Stomach (tissue), 4 donors: ENCODE measurements at regions not wholly inside any gene's neighbourhood (a gene's known extent, or its start where the extent isn't known, plus 50 kb on each side); places are given as distances from the start of the nearest gene placed in this dataset.

Experiments
- EP300 ChIP-seq: sonication (generic); formaldehyde crosslinking; IDR thresholded peaks from one replicate; pipeline ENCODE4 v1.6.1; 2017; ENCODE audit warnings: antibody characterized with exemption
- POLR2AphosphoS5 ChIP-seq, 3 donors: sonication (generic); formaldehyde crosslinking; IDR thresholded peaks; one replicate each; pipeline ENCODE4 v1.6.1; 2016; ENCODE audit warnings: antibody characterized with exemption in 3 of 3
- TF ChIP-seq, protein P1 (sequence below), 7 experiments: fragments of 450-650 bp in 4 of 7; fragments of 200-600 bp in 3 of 7; sonication (generic) in 3 of 7; IDR thresholded peaks; one replicate each; pipeline ENCODE4 v1.5.1; 2016 to 2019; ENCODE audit warnings: antibody characterized with exemption in 7 of 7, control low read depth in 2 of 7, mild to moderate bottlenecking in 1 of 7

DNA sequence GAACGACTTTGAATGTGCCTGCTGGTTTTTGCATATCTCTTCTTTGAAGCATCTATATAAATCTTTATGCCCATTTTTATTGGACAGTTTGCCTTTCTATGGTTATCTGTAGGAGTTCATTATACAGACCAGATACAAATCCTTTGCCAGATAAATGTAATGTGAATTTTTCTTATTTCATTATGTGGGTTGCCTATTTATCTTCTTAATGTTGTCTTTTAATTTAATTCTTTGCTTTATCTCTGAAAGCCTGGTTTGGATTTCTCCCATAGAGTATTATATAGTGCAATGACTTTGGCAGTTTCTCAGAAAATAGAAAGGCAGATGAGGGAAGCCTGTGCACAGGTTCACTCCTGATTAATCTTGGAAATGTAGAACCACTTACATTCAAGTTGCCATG, 1025.1 kb downstream of the GRM8 start:
- no peak for TF ChIP-seq EP300
- TF ChIP-seq, protein P1, sequence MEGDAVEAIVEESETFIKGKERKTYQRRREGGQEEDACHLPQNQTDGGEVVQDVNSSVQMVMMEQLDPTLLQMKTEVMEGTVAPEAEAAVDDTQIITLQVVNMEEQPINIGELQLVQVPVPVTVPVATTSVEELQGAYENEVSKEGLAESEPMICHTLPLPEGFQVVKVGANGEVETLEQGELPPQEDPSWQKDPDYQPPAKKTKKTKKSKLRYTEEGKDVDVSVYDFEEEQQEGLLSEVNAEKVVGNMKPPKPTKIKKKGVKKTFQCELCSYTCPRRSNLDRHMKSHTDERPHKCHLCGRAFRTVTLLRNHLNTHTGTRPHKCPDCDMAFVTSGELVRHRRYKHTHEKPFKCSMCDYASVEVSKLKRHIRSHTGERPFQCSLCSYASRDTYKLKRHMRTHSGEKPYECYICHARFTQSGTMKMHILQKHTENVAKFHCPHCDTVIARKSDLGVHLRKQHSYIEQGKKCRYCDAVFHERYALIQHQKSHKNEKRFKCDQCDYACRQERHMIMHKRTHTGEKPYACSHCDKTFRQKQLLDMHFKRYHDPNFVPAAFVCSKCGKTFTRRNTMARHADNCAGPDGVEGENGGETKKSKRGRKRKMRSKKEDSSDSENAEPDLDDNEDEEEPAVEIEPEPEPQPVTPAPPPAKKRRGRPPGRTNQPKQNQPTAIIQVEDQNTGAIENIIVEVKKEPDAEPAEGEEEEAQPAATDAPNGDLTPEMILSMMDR (IDR thresholded peaks at IDR 0.05): no peak
- TF ChIP-seq POLR2AphosphoS5 (IDR thresholded peaks at IDR 0.05): no peak
